ENCODE measurements at regions not wholly inside any gene's neighbourhood (a gene's known extent, or its start where the extent isn't known, plus 50 kb on each side); places are given as distances from the start of the nearest gene placed in this dataset.

DNA sequence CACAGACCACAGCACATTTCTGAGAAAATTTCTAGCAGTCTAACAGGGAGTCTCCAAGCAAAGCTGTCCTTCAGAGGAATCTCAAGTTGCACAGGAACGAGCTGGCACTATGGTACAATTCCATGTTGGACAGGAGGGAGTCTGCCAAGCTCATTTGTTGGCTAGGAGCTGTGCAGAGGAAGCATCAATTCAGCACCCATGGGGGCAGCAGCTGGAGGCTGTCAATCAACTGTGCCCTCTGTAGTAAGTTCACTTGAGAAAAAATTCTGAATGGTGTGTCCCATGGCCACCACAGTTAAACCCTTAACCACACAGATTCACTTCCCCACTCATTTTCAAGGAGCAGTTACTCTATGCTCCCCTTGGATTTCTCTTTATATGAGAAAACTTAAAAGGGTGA lies 298.5 kb upstream of the PPP2R3A start:
- no peak overlapping the region for H3K4me2 ChIP-seq (ENCODE audit: low read length)
- no peaks in the 10 kb centered on the region for H3K79me2 ChIP-seq (replicated peaks; ENCODE audit: insufficient read depth, low read length)
- H4K20me1 ChIP-seq (ENCODE audit: insufficient read depth): no peaks in the 10 kb centered on the region
- H3K4me3 ChIP-seq (ENCODE audit: low read length): no peak overlapping the region
- H3K9me3 ChIP-seq (ENCODE audit: low read length): peaks cover 5% of the 10 kb centered on the region
- H3K9me2 ChIP-seq (ENCODE audit: insufficient read depth, low read length): no peaks in the 10 kb centered on the region
- TF ChIP-seq EP300 (conservative IDR thresholded peaks at IDR 0.05; ENCODE audit: poor library complexity, severe bottlenecking): no peak
- no peak for TF ChIP-seq TAF1 (IDR thresholded peaks at IDR 0.05; ENCODE audit: low read depth)
- no peak for TF ChIP-seq EZH2 (IDR thresholded peaks at IDR 0.05; ENCODE audit: borderline replicate concordance, insufficient read depth, low read length, poor library complexity, severe bottlenecking)
- no peak for TF ChIP-seq MXI1 (conservative IDR thresholded peaks at IDR 0.05; ENCODE audit: poor library complexity, severe bottlenecking)
- TF ChIP-seq, protein P1, sequence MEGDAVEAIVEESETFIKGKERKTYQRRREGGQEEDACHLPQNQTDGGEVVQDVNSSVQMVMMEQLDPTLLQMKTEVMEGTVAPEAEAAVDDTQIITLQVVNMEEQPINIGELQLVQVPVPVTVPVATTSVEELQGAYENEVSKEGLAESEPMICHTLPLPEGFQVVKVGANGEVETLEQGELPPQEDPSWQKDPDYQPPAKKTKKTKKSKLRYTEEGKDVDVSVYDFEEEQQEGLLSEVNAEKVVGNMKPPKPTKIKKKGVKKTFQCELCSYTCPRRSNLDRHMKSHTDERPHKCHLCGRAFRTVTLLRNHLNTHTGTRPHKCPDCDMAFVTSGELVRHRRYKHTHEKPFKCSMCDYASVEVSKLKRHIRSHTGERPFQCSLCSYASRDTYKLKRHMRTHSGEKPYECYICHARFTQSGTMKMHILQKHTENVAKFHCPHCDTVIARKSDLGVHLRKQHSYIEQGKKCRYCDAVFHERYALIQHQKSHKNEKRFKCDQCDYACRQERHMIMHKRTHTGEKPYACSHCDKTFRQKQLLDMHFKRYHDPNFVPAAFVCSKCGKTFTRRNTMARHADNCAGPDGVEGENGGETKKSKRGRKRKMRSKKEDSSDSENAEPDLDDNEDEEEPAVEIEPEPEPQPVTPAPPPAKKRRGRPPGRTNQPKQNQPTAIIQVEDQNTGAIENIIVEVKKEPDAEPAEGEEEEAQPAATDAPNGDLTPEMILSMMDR (IDR thresholded peaks at IDR 0.05; ENCODE audit: poor library complexity, severe bottlenecking): no peak
- TF ChIP-seq RAD21 (conservative IDR thresholded peaks at IDR 0.05): no peak
- TF ChIP-seq, protein P2, sequence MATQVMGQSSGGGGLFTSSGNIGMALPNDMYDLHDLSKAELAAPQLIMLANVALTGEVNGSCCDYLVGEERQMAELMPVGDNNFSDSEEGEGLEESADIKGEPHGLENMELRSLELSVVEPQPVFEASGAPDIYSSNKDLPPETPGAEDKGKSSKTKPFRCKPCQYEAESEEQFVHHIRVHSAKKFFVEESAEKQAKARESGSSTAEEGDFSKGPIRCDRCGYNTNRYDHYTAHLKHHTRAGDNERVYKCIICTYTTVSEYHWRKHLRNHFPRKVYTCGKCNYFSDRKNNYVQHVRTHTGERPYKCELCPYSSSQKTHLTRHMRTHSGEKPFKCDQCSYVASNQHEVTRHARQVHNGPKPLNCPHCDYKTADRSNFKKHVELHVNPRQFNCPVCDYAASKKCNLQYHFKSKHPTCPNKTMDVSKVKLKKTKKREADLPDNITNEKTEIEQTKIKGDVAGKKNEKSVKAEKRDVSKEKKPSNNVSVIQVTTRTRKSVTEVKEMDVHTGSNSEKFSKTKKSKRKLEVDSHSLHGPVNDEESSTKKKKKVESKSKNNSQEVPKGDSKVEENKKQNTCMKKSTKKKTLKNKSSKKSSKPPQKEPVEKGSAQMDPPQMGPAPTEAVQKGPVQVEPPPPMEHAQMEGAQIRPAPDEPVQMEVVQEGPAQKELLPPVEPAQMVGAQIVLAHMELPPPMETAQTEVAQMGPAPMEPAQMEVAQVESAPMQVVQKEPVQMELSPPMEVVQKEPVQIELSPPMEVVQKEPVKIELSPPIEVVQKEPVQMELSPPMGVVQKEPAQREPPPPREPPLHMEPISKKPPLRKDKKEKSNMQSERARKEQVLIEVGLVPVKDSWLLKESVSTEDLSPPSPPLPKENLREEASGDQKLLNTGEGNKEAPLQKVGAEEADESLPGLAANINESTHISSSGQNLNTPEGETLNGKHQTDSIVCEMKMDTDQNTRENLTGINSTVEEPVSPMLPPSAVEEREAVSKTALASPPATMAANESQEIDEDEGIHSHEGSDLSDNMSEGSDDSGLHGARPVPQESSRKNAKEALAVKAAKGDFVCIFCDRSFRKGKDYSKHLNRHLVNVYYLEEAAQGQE (IDR thresholded peaks at IDR 0.05; ENCODE audit: borderline replicate concordance): no peak
- no peak for TF ChIP-seq POLR2AphosphoS5 (IDR thresholded peaks at IDR 0.05)
- TF ChIP-seq SMC3 (conservative IDR thresholded peaks at IDR 0.05; ENCODE audit: poor library complexity): no peak
- H3F3A ChIP-seq (ENCODE audit: insufficient read depth, low read length, poor library complexity, severe bottlenecking): no peaks in the 10 kb centered on the region
- no peaks in the 10 kb centered on the region for H3K27me3 ChIP-seq (ENCODE audit: insufficient read depth, low read depth, low read length)
- no peak overlapping the region for H2AFZ ChIP-seq (ENCODE audit: low read depth, low read length)
- no peak overlapping the region for H3K9ac ChIP-seq (ENCODE audit: low read length)
- no peaks in the 10 kb centered on the region for H3K36me3 ChIP-seq (ENCODE audit: insufficient read depth, low read length)
- no peak overlapping the region for H3K27ac ChIP-seq (ENCODE audit: low read length)

DNA sequence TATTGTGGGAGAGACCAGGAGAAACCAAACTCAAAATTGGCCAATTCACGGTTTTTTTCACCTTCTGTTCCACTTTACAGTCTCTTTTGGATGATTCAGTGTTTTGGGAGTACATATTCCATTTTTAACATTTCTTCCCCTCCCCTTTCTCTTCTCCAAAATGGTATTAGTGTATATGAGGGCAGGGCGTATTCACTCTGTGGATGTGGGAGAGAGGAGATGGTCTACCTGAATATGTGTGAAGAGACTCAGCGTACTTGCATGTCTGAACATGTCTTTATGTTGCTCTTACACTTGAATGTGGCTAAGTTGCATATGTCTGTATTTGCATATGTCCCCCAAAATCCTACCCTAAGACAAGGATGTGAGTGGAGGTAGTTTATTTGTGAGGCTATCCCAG lies 291.0 kb upstream of the PPP2R3A start:
- no peaks in the 10 kb centered on the region for H3K36me3 ChIP-seq (ENCODE audit: insufficient read depth, low read length)
- H3K79me2 ChIP-seq (replicated peaks; ENCODE audit: insufficient read depth, low read length): no peaks in the 10 kb centered on the region
- no peaks in the 10 kb centered on the region for H3K9me3 ChIP-seq (ENCODE audit: low read length)
- no peaks in the 10 kb centered on the region for H3K9me2 ChIP-seq (ENCODE audit: insufficient read depth, low read length)
- H3K27me3 ChIP-seq (ENCODE audit: insufficient read depth, low read depth, low read length): no peaks in the 10 kb centered on the region
- H2AFZ ChIP-seq (ENCODE audit: low read depth, low read length): no peak overlapping the region
- H3K27ac ChIP-seq (ENCODE audit: low read length): no peak overlapping the region
- no peaks in the 10 kb centered on the region for H4K20me1 ChIP-seq (ENCODE audit: insufficient read depth)
- no peaks in the 10 kb centered on the region for H3F3A ChIP-seq (ENCODE audit: insufficient read depth, low read length, poor library complexity, severe bottlenecking)
- TF ChIP-seq, protein P2 (IDR thresholded peaks at IDR 0.05; ENCODE audit: borderline replicate concordance): no peak
- TF ChIP-seq TAF1 (IDR thresholded peaks at IDR 0.05; ENCODE audit: low read depth): no peak
- TF ChIP-seq EZH2 (IDR thresholded peaks at IDR 0.05; ENCODE audit: borderline replicate concordance, insufficient read depth, low read length, poor library complexity, severe bottlenecking): no peak
- TF ChIP-seq SMC3 (conservative IDR thresholded peaks at IDR 0.05; ENCODE audit: poor library complexity): no peak
- no peak for TF ChIP-seq RAD21 (conservative IDR thresholded peaks at IDR 0.05)
- TF ChIP-seq, protein P1 (IDR thresholded peaks at IDR 0.05; ENCODE audit: poor library complexity, severe bottlenecking): no peak
- no peak for TF ChIP-seq MXI1 (conservative IDR thresholded peaks at IDR 0.05; ENCODE audit: poor library complexity, severe bottlenecking)
- TF ChIP-seq POLR2AphosphoS5 (IDR thresholded peaks at IDR 0.05): no peak
- TF ChIP-seq EP300 (conservative IDR thresholded peaks at IDR 0.05; ENCODE audit: poor library complexity, severe bottlenecking): no peak
- no peak overlapping the region for H3K4me2 ChIP-seq (ENCODE audit: low read length)
- no peak overlapping the region for H3K9ac ChIP-seq (ENCODE audit: low read length)
- H3K4me3 ChIP-seq (ENCODE audit: low read length): no peak overlapping the region

Measured in neural cell (in vitro differentiated cells).